Stimulated activated naive CD8-positive, alpha-beta T cell treated with anti-CD3 and anti-CD28 coated beads, Interleukin-15, Interleukin-2, amounts not matched to agents 100 U/mL and 50 U/mL, for 24 hours (primary cell): ENCODE measurements at regions not wholly inside any gene's neighbourhood (a gene's known extent, or its start where the extent isn't known, plus 50 kb on each side); places are given as distances from the start of the nearest gene placed in this dataset.
"Not testable (repeated sequence)": the region's sequence is repeated elsewhere in the genome, so short reads cannot be mapped to it uniquely, and the experiment has no call there.

Source experiments
- ATAC-seq: fragments of 150-1000 bp; cut with Tn5 transposase; one replicate; pipeline ENCODE4 v1.10.0; 2021
- DNase-seq: peaks from one replicate; pipeline ENCODE4 v3.0.0; 2021

GRCh38 chr14:105865904-105866840 is 339.8 kb downstream of the TMEM121 start:
- no peak for ATAC-seq
- DNase-seq = no peak

- ATAC-seq (no peak), DNase-seq (no peak)
Observed at GRCh38 chr14:105866841-105867321, 340.5 kb downstream of the TMEM121 start.

GRCh38 chr14:105867961-105868599 is 341.7 kb downstream of the TMEM121 start:
- DNase-seq = no peak
- ATAC-seq = no peak

GRCh38 chr14:105871590-105871989 is 345.2 kb downstream of the TMEM121 start:
- DNase-seq (no peak), ATAC-seq (no peak)

GRCh38 chr14:105873870-105874512 is 347.6 kb downstream of the TMEM121 start:
- no peak for ATAC-seq
- no peak for DNase-seq

GRCh38 chr14:105876158-105876557 is 349.8 kb downstream of the TMEM121 start:
- DNase-seq (no peak), ATAC-seq (no peak)

GRCh38 chr14:105876829-105877228 is 350.4 kb downstream of the TMEM121 start:
- no peak for ATAC-seq
- no peak for DNase-seq

GRCh38 chr14:105877645-105878044 is 351.3 kb downstream of the TMEM121 start:
- DNase-seq = no peak
- no peak for ATAC-seq

GRCh38 chr14:105878125-105878524 is 351.7 kb downstream of the TMEM121 start:
- DNase-seq (no peak), ATAC-seq (no peak)

- no peak for DNase-seq
- no peak for ATAC-seq
Observed at GRCh38 chr14:105878554-105878953, 352.2 kb downstream of the TMEM121 start.

- ATAC-seq (no peak), DNase-seq (no peak)
Observed at GRCh38 chr14:105879503-105879866, 353.1 kb downstream of the TMEM121 start.

- ATAC-seq (no peak), DNase-seq (no peak)
Observed at GRCh38 chr14:105879867-105880561, 353.6 kb downstream of the TMEM121 start.

- ATAC-seq (no peak), DNase-seq (no peak)
Observed at GRCh38 chr14:105880616-105881015, 354.2 kb downstream of the TMEM121 start.

- DNase-seq (no peak), ATAC-seq (no peak)
Observed at GRCh38 chr14:105881021-105881930, 354.9 kb downstream of the TMEM121 start.

GRCh38 chr14:105882011-105882410 is 355.6 kb downstream of the TMEM121 start:
- not testable (repeated sequence) for ATAC-seq, DNase-seq

- DNase-seq (no peak), ATAC-seq (no peak)
Observed at GRCh38 chr14:105882626-105883025, 356.2 kb downstream of the TMEM121 start.

- no peak for ATAC-seq
- no peak for DNase-seq
Observed at GRCh38 chr14:105883066-105884005, 357.0 kb downstream of the TMEM121 start.

GRCh38 chr14:105884192-105884807 is 357.9 kb downstream of the TMEM121 start:
- ATAC-seq, DNase-seq: not testable (repeated sequence)

- DNase-seq (no peak), ATAC-seq (no peak)
Observed at GRCh38 chr14:105884808-105885281, 358.5 kb downstream of the TMEM121 start.
